ENCODE measurements at regions not wholly inside any gene's neighbourhood (a gene's known extent, or its start where the extent isn't known, plus 50 kb on each side); places are given as distances from the start of the nearest gene placed in this dataset.

- no peak for DNase-seq (ENCODE audit: low read depth in 1 of 2, low spot score in 1 of 2)
- Histone ChIP-seq H3K27ac (replicated peaks) (no peak overlapping the region), H3K4me3 (replicated peaks; ENCODE audit: insufficient read depth, low read length) (no peak overlapping the region), H3K27me3 (ENCODE audit: insufficient read depth, poor library complexity, severe bottlenecking) (no peaks in the 10 kb centered on the region)
- no peak for TF ChIP-seq POLR2AphosphoS5 (IDR thresholded peaks at IDR 0.05; ENCODE audit: low read depth)
Observed at GRCh38 chr4:180538384-180539057, 1704.7 kb upstream of the TENM3 start.

GRCh38 chr4:180539284-180539683, 1703.9 kb upstream of the TENM3 start:
- H3K27me3 ChIP-seq (ENCODE audit: insufficient read depth, poor library complexity, severe bottlenecking), result no peaks in the 10 kb centered on the region
- H3K4me3 ChIP-seq (replicated peaks; ENCODE audit: insufficient read depth, low read length), result no peak overlapping the region
- DNase-seq (ENCODE audit: low read depth in 1 of 2, low spot score in 1 of 2), result no peak
- H3K27ac ChIP-seq (replicated peaks), result no peak overlapping the region
- TF ChIP-seq REST (IDR thresholded peaks at IDR 0.05; ENCODE audit: insufficient replicate concordance, low read depth) (no peak), POLR2AphosphoS5 (IDR thresholded peaks at IDR 0.05; ENCODE audit: low read depth) (no peak), GABPA (IDR thresholded peaks at IDR 0.05; ENCODE audit: low read depth) (no peak), SPI1 (IDR thresholded peaks at IDR 0.05; ENCODE audit: borderline replicate concordance, low read depth) (no peak)
- TF ChIP-seq, protein P1, sequence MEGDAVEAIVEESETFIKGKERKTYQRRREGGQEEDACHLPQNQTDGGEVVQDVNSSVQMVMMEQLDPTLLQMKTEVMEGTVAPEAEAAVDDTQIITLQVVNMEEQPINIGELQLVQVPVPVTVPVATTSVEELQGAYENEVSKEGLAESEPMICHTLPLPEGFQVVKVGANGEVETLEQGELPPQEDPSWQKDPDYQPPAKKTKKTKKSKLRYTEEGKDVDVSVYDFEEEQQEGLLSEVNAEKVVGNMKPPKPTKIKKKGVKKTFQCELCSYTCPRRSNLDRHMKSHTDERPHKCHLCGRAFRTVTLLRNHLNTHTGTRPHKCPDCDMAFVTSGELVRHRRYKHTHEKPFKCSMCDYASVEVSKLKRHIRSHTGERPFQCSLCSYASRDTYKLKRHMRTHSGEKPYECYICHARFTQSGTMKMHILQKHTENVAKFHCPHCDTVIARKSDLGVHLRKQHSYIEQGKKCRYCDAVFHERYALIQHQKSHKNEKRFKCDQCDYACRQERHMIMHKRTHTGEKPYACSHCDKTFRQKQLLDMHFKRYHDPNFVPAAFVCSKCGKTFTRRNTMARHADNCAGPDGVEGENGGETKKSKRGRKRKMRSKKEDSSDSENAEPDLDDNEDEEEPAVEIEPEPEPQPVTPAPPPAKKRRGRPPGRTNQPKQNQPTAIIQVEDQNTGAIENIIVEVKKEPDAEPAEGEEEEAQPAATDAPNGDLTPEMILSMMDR (IDR thresholded peaks at IDR 0.05; ENCODE audit: insufficient read depth, low read length), result no peak

DNA sequence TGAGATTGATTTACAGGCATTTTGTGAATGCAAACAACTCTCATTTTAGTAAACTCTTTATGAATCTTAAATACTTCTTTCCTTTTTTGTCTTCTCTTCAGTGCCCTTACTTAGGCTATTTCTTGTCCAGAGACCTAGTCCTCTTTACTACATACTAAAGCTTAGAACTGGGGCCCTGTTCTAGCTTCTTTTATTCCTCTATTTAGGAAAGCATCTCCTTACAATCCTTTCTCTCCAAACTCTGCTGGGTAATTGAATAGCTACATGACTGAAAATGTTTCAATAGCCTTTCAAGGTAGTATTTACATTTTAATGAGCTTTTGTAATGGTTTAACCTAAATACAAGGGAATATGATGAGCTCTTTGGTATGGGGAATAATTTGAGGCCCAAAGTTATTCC, 1701.5 kb upstream of the TENM3 start:
- Histone ChIP-seq H3K27me3 (ENCODE audit: insufficient read depth, poor library complexity, severe bottlenecking) (no peaks in the 10 kb centered on the region), H3K4me3 (replicated peaks; ENCODE audit: insufficient read depth, low read length) (no peak overlapping the region), H3K27ac (replicated peaks) (no peak overlapping the region)
- DNase-seq (ENCODE audit: low read depth in 1 of 2, low spot score in 1 of 2), result no peak
- TF ChIP-seq REST (IDR thresholded peaks at IDR 0.05; ENCODE audit: insufficient replicate concordance, low read depth) (no peak), POLR2AphosphoS5 (IDR thresholded peaks at IDR 0.05; ENCODE audit: low read depth) (no peak), SPI1 (IDR thresholded peaks at IDR 0.05; ENCODE audit: borderline replicate concordance, low read depth) (no peak), GABPA (IDR thresholded peaks at IDR 0.05; ENCODE audit: low read depth) (no peak)
- TF ChIP-seq, protein P1 (IDR thresholded peaks at IDR 0.05; ENCODE audit: insufficient read depth, low read length), result no peak

- no peak for DNase-seq (ENCODE audit: low read depth in 1 of 2, low spot score in 1 of 2)
- no peak overlapping the region for H3K4me3 ChIP-seq (replicated peaks; ENCODE audit: insufficient read depth, low read length)
- TF ChIP-seq GABPA (IDR thresholded peaks at IDR 0.05; ENCODE audit: low read depth), result no peak
- TF ChIP-seq POLR2AphosphoS5 (IDR thresholded peaks at IDR 0.05; ENCODE audit: low read depth), result no peak
- no peak for TF ChIP-seq REST (IDR thresholded peaks at IDR 0.05; ENCODE audit: insufficient replicate concordance, low read depth)
- TF ChIP-seq SPI1 (IDR thresholded peaks at IDR 0.05; ENCODE audit: borderline replicate concordance, low read depth), result no peak
- TF ChIP-seq, protein P1 (IDR thresholded peaks at IDR 0.05; ENCODE audit: insufficient read depth, low read length), result no peak
- no peak overlapping the region for H3K27ac ChIP-seq (replicated peaks)
- H3K27me3 ChIP-seq (ENCODE audit: insufficient read depth, poor library complexity, severe bottlenecking), result no peaks in the 10 kb centered on the region
Observed at GRCh38 chr4:180542445-180543100, 1700.6 kb upstream of the TENM3 start.

All from HL-60 (cell line).